Lower leg skin (tissue), 3 donors: ENCODE measurements at regions not wholly inside any gene's neighbourhood (a gene's known extent, or its start where the extent isn't known, plus 50 kb on each side); places are given as distances from the start of the nearest gene placed in this dataset.

Experiments
- POLR2A ChIP-seq, 2 donors: fragments of 450-650 bp; IDR thresholded peaks; one replicate each; pipeline ENCODE4 v1.6.1; 2016 to 2017; ENCODE audit warnings: antibody characterized with exemption in 2 of 2, mild to moderate bottlenecking in 1 of 2, moderate library complexity in 1 of 2
- TF ChIP-seq, protein P1 (sequence below), 3 donors: fragments of 450-650 bp; IDR thresholded peaks; one replicate each; pipeline ENCODE4 v1.5.1; 2016; ENCODE audit warnings: antibody characterized with exemption in 3 of 3, mild to moderate bottlenecking in 3 of 3, moderate library complexity in 2 of 3

DNA sequence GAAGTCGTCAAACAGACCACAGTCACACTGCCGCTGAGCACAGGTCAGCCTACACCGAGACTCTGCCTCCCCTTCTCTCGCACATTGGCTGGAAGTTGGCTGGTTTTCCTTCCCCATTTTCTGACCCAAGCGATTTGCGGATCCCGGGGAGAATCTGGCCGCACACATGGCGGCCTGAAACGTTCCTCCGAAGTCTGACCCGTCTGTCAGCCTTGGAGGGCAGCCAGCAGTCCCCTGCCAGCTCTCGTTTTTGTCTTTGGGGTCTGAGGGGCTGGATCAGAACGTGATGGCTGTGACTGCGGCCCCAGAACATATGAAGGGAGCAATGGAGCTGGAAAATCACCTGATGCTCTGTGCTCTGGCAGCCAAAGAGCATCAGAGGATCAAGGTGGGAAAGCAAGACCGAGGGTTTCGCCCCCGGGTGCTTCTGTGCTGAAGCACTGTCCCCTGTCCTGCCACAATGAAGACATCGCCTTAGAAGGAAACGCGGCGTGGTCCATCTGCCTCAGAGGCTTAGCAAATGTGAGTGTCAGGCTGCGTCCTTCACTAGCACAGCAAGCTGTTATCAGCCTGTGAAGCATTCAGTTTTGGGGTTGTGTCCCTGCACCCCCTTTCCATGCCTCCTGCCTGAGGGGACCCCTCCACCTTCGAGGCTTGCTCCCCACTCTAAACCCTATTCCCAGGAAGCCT, 119.3 kb upstream of the SHH start:
- TF ChIP-seq, protein P1, sequence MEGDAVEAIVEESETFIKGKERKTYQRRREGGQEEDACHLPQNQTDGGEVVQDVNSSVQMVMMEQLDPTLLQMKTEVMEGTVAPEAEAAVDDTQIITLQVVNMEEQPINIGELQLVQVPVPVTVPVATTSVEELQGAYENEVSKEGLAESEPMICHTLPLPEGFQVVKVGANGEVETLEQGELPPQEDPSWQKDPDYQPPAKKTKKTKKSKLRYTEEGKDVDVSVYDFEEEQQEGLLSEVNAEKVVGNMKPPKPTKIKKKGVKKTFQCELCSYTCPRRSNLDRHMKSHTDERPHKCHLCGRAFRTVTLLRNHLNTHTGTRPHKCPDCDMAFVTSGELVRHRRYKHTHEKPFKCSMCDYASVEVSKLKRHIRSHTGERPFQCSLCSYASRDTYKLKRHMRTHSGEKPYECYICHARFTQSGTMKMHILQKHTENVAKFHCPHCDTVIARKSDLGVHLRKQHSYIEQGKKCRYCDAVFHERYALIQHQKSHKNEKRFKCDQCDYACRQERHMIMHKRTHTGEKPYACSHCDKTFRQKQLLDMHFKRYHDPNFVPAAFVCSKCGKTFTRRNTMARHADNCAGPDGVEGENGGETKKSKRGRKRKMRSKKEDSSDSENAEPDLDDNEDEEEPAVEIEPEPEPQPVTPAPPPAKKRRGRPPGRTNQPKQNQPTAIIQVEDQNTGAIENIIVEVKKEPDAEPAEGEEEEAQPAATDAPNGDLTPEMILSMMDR (IDR thresholded peaks at IDR 0.05), result no peak
- no peak for TF ChIP-seq POLR2A (IDR thresholded peaks at IDR 0.05)
